GM12878 (cell line): ENCODE measurements at regions not wholly inside any gene's neighbourhood (a gene's known extent, or its start where the extent isn't known, plus 50 kb on each side); places are given as distances from the start of the nearest gene placed in this dataset.

ENCODE experiments used
- ATAC-seq: fragments of 200-7000 bp; cut with Tn5 transposase; 3 replicates; pipeline ENCODE4 v1.9.1; 2020; ENCODE audit warnings: mild to moderate bottlenecking, moderate library complexity
- BruUV-seq: library from RNA; stranded (reverse); fragments of 400-500 nt; replicated peaks from 2 replicates; lab custom pipeline; 2021; lab: Mats Ljungman, UMichigan
- CTCF ChIA-PET: fragments of 300-600 bp; sonication (Branson Sonifier 250); formaldehyde crosslinking; extraction: SDS; loops from one replicate; lab custom pipeline; 2021; ENCODE audit warnings: inconsistent platforms; lab: Yijun Ruan, JAX
- POLR2A ChIA-PET: fragments of 350-600 bp; formaldehyde crosslinking; extraction: SDS; loops from one replicate; lab custom pipeline; 2021; ENCODE audit warnings: inconsistent platforms; lab: Charles Lee
- RAD21 ChIA-PET: fragments of 300-600 bp; sonication (Branson Sonifier 250); formaldehyde crosslinking; loops from one replicate; lab custom pipeline; 2023; ENCODE audit warnings: antibody characterized with exemption; ENCODE audit not compliant: unreplicated experiment; lab: Charles Lee
- SMC1A ChIA-PET: fragments of 300-600 bp; sonication (Branson Sonifier 250); formaldehyde crosslinking; loops from one replicate; lab custom pipeline; 2023; ENCODE audit not compliant: unreplicated experiment, uncharacterized antibody; lab: Charles Lee
- DNase-seq: peaks from one replicate; pipeline ENCODE4 v3.0.0-alpha.2; 2011; ENCODE audit warnings: low read depth, low spot score
- FAIRE-seq: peaks from 3 replicates; lab custom pipeline; 2011; peaks lifted over from hg19 to GRCh38; lab: Jason Lieb, UNC
- H2AFZ ChIP-seq: 2 replicates; pipeline ENCODE4 v1.6.0; 2011; ENCODE audit warnings: low read depth, low read length, control low read depth; ENCODE audit not compliant: control insufficient read depth
- H3K27ac ChIP-seq: 2 replicates; pipeline ENCODE4 v1.5.1; 2011; ENCODE audit warnings: control low read depth; ENCODE audit not compliant: control insufficient read depth, insufficient read depth
- H3K27me3 ChIP-seq, 2 experiments: replicated peaks in 1 of 2; 2 replicates each; pipeline versions ENCODE4 v1.6.0 to v1.6.1; 2011; ENCODE audit warnings: low read length in 1 of 2; ENCODE audit not compliant: control insufficient read depth in 2 of 2, insufficient read depth in 2 of 2
- H3K36me3 ChIP-seq, 2 experiments: 2 replicates each; pipeline ENCODE4 v1.5.1; 2011; ENCODE audit warnings: low read length in 1 of 2; ENCODE audit not compliant: control insufficient read depth in 2 of 2, insufficient read depth in 2 of 2
- H3K4me1 ChIP-seq: 2 replicates; pipeline ENCODE4 v1.6.1; 2011; ENCODE audit warnings: mild to moderate bottlenecking, low read length, moderate library complexity, mixed read lengths; ENCODE audit not compliant: control insufficient read depth, insufficient read depth
- H3K4me2 ChIP-seq: 2 replicates; pipeline ENCODE4 v1.6.0; 2011; ENCODE audit warnings: control low read depth; ENCODE audit not compliant: control insufficient read depth, insufficient read depth
- H3K4me3 ChIP-seq: fragments of 200-600 bp; sonication (generic); 2 replicates; pipeline ENCODE4 v1.5.1; 2016
- H3K79me2 ChIP-seq: 2 replicates; pipeline ENCODE4 v1.6.0; 2011; ENCODE audit warnings: low read length; ENCODE audit not compliant: control insufficient read depth, insufficient read depth
- H3K9ac ChIP-seq: 2 replicates; pipeline ENCODE4 v1.8.0; 2011; ENCODE audit warnings: low read length, control low read depth, mixed read lengths; ENCODE audit not compliant: control insufficient read depth, insufficient read depth
- H3K9me3 ChIP-seq: replicated peaks from 3 replicates; pipeline ENCODE4 v1.5.1; 2011; ENCODE audit warnings: mild to moderate bottlenecking, low read length; ENCODE audit not compliant: control insufficient read depth, insufficient read depth
- H4K20me1 ChIP-seq: 2 replicates; pipeline ENCODE4 v1.6.0; 2011; ENCODE audit not compliant: control insufficient read depth, insufficient read depth
- BCL3 ChIP-seq: IDR thresholded peaks from 2 replicates; pipeline ENCODE4 v1.6.1; 2011; ENCODE audit warnings: borderline replicate concordance, low read depth, mild to moderate bottlenecking, moderate library complexity, low read length; ENCODE audit not compliant: insufficient read depth, poor library complexity, severe bottlenecking
- CREM ChIP-seq: IDR thresholded peaks from 2 replicates; pipeline ENCODE4 v1.6.1; 2014; ENCODE audit warnings: antibody characterized with exemption, low read depth
- CTCF ChIP-seq, 3 experiments: IDR thresholded peaks in 2 of 3; conservative IDR thresholded peaks in 1 of 3; 2 replicates each; pipeline ENCODE4 v1.5.1; 2011; ENCODE audit warnings: low read depth in 3 of 3, low read length in 3 of 3, mild to moderate bottlenecking in 3 of 3, control low read depth in 2 of 3, moderate library complexity in 2 of 3, inconsistent platforms in 1 of 3, mixed read lengths in 1 of 3; ENCODE audit not compliant: control insufficient read depth in 2 of 3, insufficient read depth in 1 of 3; ENCODE audit errors: extremely low read depth in 1 of 3
- FOS ChIP-seq: IDR thresholded peaks from 3 replicates; pipeline ENCODE4 v1.6.1; 2011; ENCODE audit warnings: borderline replicate concordance; ENCODE audit not compliant: insufficient read length; ENCODE audit errors: extremely low read depth
- IRF4 ChIP-seq: IDR thresholded peaks from 2 replicates; pipeline ENCODE4 v1.6.1; 2011; ENCODE audit warnings: low read depth, low read length
- MYC ChIP-seq: IDR thresholded peaks from 2 replicates; pipeline ENCODE4 v1.6.1; 2011; ENCODE audit warnings: mild to moderate bottlenecking, low read length, moderate library complexity, inconsistent platforms; ENCODE audit not compliant: insufficient read depth, insufficient replicate concordance, insufficient read length, severe bottlenecking
- NRF1 ChIP-seq: conservative IDR thresholded peaks from 2 replicates; pipeline ENCODE4 v1.6.1; 2011; ENCODE audit warnings: mild to moderate bottlenecking, low read depth, low read length, improper control_type of control experiment
- PKNOX1 ChIP-seq: fragments of 450-650 bp; IDR thresholded peaks from 2 replicates; pipeline ENCODE4 v1.6.1; 2016; ENCODE audit warnings: mild to moderate bottlenecking
- SUPT20H ChIP-seq: IDR thresholded peaks from 2 replicates; pipeline ENCODE4 v1.6.1; 2011; ENCODE audit warnings: low read depth, mild to moderate bottlenecking, low read length, moderate library complexity, borderline replicate concordance; ENCODE audit not compliant: control insufficient read depth
- WGBS: methylation state at CpG from one replicate; pipeline ENCODE4 v1.1.6; 2016; ENCODE audit warnings: low lambda C conversion rate; ENCODE audit not compliant: insufficient replicate concordance, insufficient coverage; ENCODE audit errors: missing lambda C conversion rate; 5-methylcytosine and 5-hydroxymethylcytosine counted together
- in situ Hi-C: fragments of 300-500 bp; cut with MboI; formaldehyde crosslinking; loops from 9 replicates; pipeline ENCODE4 v1.14.3; 2018; ENCODE audit warnings: mixed read lengths
- intact Hi-C: fragments of 100-400 bp; cut with micrococcal nuclease; formaldehyde crosslinking; loops from one replicate; pipeline ENCODE4 v1.14.2; 2022; ENCODE audit not compliant: unreplicated experiment

- TF ChIP-seq CTCF (IDR thresholded peaks at IDR 0.05 in 2 of 3, conservative IDR thresholded peaks at IDR 0.05 in 1 of 3; ENCODE audit: control insufficient read depth in 2 of 3, extremely low read depth in 1 of 3, insufficient read depth in 1 of 3, low read depth in 3 of 3, low read length in 3 of 3) (no peak), IRF4 (no peak), PKNOX1 (no peak), MYC (no peak), FOS (no peak), NRF1 (no peak), SUPT20H (no peak)
- TF ChIP-seq, all 136 proteins: peak for 0
Measured at GRCh38 chr9:105072476-105072875, 144.5 kb upstream of the ABCA1 start (continued).

GRCh38 chr9:105073147-105073546 is 145.2 kb upstream of the ABCA1 start:
- H3K9me3 ChIP-seq: no peaks in the 10 kb centered on the region
- FAIRE-seq (no peak), ATAC-seq (no peak)
- no peak overlapping the region for H3K4me3 ChIP-seq
- 0% methylated on average over 1 of the region's 1 CpG for WGBS
- H3K79me2 ChIP-seq: no peaks in the 10 kb centered on the region
- H3K36me3 ChIP-seq: no peaks in the 10 kb centered on the region
- ChIA-PET POLR2A (no interaction called here), SMC1A (no interaction called here), CTCF (no interaction called here), RAD21 (no interaction called here)
- H3K27me3 ChIP-seq: no peaks in the 10 kb centered on the region
- in situ Hi-C loops: no loop called here
- H3K4me2 ChIP-seq: no peak overlapping the region
- no peak overlapping the region for H3K27ac ChIP-seq
- no peaks in the 10 kb centered on the region for H3K4me1 ChIP-seq
- no TSS peak for BruUV-seq
- intact Hi-C loops: no loop called here
- no peak overlapping the region for H2AFZ ChIP-seq
- TF ChIP-seq CREM (no peak), BCL3 (no peak)
- TF ChIP-seq, all 136 proteins: peak for 0
- H3K9ac ChIP-seq: no peak overlapping the region
- no peaks in the 10 kb centered on the region for H4K20me1 ChIP-seq
- DNase-seq: no peak
